Thyroid gland (tissue), 4 donors: ENCODE measurements at regions not wholly inside any gene's neighbourhood (a gene's known extent, or its start where the extent isn't known, plus 50 kb on each side); places are given as distances from the start of the nearest gene placed in this dataset.

ENCODE experiments used
- CTCF ChIP-seq, 6 experiments: fragments of 200-600 bp in 3 of 6; fragments of 450-650 bp in 3 of 6; sonication (generic) in 3 of 6; IDR thresholded peaks; one replicate each; pipeline ENCODE4 v1.5.1; 2016 to 2019; ENCODE audit warnings: antibody characterized with exemption in 6 of 6, mild to moderate bottlenecking in 2 of 6, inconsistent platforms in 1 of 6, moderate library complexity in 1 of 6
- POLR2A ChIP-seq, 2 donors: fragments of 450-650 bp; IDR thresholded peaks; one replicate each; pipeline ENCODE4 v1.6.1; 2017; ENCODE audit warnings: antibody characterized with exemption in 2 of 2, mild to moderate bottlenecking in 2 of 2, moderate library complexity in 1 of 2

- no peak for TF ChIP-seq CTCF (IDR thresholded peaks at IDR 0.05)
- TF ChIP-seq POLR2A (IDR thresholded peaks at IDR 0.05), result no peak
These were observed 90.2 kb upstream of the TOX2 start for GRCh38 chr20:43824309-43825050.
